ENCODE measurements at regions not wholly inside any gene's neighbourhood (a gene's known extent, or its start where the extent isn't known, plus 50 kb on each side); places are given as distances from the start of the nearest gene placed in this dataset.
"Not testable (repeated sequence)": the region's sequence is repeated elsewhere in the genome, so short reads cannot be mapped to it uniquely, and the experiment has no call there.

DNA sequence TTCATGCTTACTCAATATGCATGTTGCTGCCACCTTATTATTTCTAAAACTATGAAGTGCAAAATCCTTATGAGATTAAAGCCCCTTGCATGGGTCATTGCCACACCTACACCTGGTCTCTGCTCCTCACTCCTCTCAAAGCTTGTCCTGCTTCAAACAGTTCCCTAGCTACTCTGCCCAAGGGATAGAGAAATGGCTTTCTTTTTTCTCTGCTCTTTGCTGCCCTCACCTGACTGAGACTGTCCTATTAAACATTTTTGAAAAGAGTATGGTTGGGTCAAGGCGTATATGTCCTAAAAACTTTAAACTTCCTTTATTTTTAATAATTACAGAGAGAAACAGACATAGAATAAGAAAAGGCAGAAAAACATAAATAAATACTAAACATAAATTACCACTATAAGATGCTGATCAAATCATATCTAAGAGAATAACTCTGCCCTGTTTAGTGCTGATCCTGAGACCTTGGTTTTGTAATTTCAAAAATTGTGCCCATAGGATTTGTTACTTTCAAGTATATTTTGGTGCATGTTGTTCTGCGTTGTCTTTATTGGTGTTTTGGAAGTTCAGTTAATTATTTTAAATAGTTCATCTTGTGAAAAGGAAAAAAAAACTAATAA is 704.9 kb upstream of the PABPC4L start:
- DNase-seq (ENCODE audit: low read depth in 2 of 3, low spot score in 2 of 3): no peak

DNA sequence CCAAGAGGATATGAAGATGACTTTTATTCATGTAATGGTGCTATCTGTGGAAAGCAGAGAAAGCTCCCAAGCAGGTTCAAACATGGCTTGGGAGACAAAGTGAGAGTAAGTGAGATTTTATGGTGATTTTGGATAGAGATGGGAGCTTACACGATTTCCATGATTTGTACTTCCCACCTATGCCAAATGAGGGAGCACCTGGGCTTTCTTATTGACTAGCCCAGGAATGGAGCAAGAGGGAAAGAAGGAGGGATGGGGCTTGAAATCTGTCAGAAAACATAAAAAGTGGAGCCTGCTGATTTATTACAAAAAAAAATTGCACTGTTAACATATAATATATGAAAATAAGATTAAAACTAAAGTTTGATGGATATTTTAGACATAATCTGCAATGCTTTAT is 703.5 kb upstream of the PABPC4L start:
- no peak for DNase-seq (ENCODE audit: low read depth in 2 of 3, low spot score in 2 of 3)

DNA sequence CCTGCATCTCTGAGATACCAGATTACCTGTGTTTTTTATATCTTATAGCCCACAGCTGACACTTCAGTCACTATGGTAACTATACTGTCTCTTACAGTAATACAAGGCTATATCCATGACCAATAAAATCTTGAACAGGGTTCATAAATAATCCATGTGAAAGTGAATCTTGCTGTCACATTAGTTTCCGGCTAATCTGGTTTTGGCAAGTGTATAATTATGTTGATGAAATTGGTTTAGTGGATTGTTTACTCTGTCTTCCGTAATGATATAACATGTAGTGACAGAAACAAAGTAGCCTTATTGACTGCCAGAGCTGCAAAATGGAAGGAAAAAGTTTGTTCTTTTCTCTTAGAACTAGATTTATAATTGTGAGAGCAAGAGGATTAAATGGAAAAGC is 686.6 kb upstream of the PABPC4L start:
- no peak for DNase-seq (ENCODE audit: low read depth in 2 of 3, low spot score in 2 of 3)

DNA sequence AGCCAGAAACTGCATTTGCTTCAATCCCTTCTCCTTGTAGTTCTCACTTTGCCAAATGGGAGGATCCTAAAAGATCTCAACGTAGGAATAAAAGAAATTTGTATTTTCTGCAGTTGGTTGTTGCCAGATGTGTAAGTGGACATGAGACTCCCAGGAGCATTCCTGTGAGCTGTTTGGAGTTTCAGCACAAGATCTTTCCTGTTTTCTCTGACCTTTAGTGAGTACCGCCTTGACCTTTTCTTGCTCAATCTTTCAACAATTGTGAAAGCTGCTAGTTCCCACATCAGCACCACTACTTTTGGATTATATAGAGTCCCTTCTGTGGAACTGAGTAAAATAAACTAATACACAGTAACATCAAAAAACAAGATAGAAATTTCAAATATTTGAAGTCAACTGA is 683.8 kb upstream of the PABPC4L start:
- DNase-seq (ENCODE audit: low read depth in 2 of 3, low spot score in 2 of 3): no peak

DNA sequence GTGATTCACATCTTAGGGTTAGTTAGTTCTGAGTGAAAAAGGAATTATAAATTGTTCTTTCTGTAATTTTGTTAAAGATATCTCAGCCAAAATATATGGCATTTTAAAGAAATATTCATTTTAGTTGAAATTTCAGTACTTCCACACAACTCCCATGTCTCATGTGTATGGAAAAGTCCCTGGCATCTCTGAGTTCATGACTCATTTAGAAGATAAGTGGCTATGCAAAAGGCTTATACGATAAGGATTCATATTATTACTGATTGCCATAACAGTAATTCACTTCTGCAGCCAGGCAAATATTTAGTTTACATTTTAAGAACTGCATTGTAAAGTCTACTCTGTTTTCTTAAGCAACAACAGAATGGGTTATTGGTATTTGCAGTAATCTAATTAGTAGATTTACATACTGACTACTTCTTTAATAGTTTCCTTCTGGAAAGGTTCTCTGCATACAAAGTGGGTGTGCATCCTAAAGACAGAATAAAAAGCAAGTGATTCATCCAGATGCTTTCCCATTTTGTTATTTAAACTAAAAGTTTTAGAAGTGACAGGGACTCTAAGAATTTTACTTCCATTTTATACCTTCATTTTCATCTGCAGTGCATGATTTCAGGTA is 682.4 kb upstream of the PABPC4L start:
- DNase-seq (ENCODE audit: low read depth in 2 of 3, low spot score in 2 of 3): no peak

DNA sequence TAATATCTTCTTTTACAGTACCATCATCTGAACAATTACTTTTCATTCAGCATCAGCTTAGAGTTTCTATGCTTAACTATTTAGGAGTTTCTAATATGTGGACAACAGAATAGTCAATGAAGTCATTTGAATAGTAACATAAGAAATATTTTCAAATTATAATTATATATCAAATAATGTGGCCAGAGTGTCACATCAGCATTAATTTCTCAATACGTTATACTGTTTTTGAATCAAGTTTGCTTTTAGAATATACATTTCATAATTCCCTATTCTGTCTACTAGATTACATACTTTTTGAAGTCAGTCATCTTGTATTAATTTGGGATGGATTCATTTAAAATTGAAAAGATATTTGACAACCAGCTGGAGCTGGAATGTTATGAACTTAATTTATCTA is 677.4 kb upstream of the PABPC4L start:
- DNase-seq (ENCODE audit: low read depth in 2 of 3, low spot score in 2 of 3): no peak

DNA sequence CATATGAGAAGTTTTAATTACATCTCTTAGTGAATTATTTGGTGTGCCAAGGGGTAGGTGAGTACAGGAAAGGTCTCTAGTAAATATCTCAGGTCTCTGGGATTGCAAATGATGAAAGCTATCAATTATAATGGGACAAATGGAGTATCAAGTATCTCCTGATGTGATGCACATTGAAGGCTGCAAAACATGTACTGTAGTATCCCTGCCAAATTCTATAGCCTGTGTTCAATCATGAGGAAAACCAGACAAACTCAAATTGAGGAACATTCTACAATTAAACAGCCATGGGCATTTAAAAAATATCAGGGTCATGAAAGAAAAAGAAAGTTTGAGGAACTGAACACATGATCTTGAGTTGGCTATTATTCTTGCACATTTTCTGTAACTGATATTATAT is 665.4 kb upstream of the PABPC4L start:
- DNase-seq (ENCODE audit: low read depth in 2 of 3, low spot score in 2 of 3): no peak

DNA sequence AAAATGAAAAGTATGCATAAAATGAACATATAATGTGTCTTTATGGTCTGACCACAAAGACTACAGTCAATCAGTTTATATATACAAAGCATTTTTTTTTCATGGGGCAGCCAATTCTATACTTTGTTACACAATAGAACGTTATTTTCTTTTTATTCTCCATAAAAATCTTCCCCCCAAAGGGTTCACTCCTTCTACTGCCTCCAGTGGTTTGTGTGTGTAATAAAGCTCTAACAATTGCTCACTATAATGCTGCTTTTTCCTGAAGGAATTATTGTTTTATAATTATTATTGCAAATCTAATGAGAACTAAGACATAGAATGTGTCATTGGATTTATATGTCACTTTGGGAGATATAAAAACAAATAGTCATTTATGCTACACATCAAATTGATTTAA is 664.1 kb upstream of the PABPC4L start:
- DNase-seq (ENCODE audit: low read depth in 2 of 3, low spot score in 2 of 3): no peak

DNA sequence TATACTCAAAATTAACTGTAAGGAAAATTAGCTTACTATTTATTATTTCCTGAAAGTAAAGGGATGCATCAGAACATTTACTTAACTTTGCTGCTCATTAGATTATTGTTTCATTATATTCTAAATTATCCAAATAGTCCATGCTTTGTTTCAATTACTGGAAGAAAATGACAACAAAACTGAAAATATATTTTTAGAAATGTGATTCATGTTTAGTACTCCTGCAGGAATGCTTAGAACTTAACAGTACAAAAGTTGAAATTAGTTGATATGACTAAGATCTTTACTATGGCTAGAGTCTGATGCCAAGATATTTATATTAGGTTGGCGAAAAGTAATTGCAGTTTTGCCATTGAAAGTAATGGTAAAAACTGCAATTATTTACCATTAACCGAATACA is 660.5 kb upstream of the PABPC4L start:
- no peak for DNase-seq (ENCODE audit: low read depth in 2 of 3, low spot score in 2 of 3)

DNA sequence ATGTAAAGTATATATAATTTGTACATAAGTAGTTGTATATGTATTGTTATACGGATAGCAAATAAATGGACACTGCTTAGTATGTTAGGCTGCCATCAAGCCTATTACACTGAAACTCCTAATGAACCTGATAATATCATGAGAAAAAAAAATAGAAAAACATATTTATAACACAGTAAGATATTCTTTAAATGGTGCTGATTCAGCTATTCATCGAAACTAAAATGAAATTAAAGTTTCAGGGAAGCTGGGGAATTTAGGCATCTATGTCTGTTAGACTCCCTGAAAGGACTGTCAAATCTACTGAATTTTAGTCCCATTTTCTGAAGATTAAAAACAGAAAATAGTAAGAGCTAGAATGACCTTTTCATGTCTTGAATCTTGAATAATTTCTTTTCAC is 647.1 kb upstream of the PABPC4L start:
- no peak for DNase-seq (ENCODE audit: low read depth in 2 of 3, low spot score in 2 of 3)

DNA sequence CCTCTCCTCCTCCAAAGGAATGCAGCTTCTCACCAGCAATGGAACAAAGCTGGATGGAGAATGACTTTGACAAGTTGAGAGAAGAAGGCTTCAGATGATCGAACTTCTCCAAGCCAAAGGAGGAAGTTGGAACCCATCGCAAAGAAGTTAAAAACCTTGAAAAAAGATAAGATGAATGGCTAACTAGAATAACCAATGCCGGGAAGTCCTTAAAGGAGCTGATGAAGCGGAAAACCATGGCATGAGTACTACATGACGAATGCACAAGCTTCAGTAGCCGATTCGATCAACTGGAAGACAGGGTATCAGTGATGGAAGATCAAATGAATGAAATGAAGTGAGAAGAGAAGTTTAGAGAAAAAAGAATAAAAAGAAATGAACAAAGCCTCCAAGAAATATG is 629.2 kb upstream of the PABPC4L start:
- DNase-seq (ENCODE audit: low read depth in 2 of 3, low spot score in 2 of 3): not testable (repeated sequence)

DNA sequence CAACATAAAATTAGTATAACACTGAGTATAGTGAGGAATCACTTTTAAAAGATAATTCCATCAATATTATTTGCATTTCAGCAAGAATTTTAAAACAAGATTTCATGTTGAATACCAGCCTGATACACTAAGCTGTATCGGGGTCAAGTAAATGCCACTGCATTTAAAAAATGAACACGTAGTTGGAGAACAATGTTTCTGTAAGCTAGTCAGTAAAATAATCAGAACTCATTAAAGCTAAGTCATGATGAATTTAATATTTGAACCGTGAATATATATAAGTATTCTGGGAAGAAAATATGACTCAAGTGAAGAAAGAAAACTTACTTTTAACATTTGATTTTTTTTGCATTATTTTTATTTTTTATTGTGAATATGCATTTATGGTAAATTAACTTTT is 611.0 kb upstream of the PABPC4L start:
- DNase-seq (ENCODE audit: low read depth in 2 of 3, low spot score in 2 of 3): no peak

DNA sequence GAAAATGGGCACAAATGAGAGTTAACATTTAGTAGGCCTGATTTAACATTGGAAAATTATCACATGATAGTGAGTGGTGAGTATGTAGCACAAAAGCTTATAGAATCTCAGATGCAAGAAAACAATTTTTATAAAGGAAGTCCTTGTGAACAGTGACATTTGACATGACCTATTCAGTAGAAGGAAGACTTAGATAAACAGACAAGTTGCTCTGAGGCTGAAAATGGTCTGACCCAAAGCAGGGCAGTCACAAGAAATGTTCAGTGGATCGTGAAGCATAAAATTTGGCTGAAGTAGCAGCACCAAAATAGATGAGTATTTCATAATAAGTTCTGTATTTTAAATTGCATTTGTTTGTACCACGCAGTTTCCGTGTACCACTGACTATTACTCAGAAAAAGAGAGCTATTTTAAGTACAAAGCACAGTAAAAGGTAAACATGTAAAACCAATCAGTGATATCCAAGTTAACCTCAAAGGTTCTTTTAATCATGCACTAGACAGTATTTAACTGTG is 605.7 kb upstream of the PABPC4L start:
- DNase-seq (ENCODE audit: low read depth in 2 of 3, low spot score in 2 of 3): no peak

DNA sequence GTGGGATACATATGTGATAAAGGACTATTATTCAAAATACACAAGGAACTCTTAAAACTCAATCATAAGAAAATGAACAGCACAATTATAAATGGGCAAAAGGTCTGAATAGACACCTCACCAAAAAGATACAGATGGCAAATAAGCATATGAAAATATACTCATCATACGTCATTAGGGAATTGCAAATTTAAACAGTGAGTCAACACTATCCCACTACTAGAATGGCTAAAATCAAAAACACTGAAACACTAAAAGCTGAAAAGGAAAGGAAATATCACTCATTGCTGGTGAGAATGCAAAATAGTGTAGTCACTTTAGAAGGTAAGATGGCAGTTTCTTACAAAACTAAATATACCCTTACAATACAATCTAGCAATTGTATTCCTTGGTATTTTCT is 597.0 kb upstream of the PABPC4L start:
- DNase-seq (ENCODE audit: low read depth in 2 of 3, low spot score in 2 of 3): no peak

DNA sequence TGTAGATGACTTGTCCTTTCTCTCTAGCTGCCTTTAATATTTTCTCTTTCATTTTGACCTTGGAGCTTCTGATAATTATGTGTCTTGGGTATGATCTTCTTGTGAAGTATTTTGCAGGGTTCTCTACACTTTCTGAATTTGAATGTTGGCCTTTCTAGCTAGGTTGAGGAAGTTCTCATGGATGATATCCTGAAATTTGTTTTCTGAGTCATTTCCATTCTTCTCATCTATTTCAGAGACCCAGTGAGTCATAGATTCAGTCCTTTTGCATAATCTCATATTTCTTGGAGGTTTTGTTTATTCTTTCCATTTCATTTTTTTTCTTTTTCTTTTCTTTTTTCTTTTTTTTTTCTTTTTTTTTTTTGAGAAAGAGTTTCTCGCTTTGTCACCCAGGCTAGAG is 585.7 kb upstream of the PABPC4L start:
- DNase-seq (ENCODE audit: low read depth in 2 of 3, low spot score in 2 of 3): no peak

DNA sequence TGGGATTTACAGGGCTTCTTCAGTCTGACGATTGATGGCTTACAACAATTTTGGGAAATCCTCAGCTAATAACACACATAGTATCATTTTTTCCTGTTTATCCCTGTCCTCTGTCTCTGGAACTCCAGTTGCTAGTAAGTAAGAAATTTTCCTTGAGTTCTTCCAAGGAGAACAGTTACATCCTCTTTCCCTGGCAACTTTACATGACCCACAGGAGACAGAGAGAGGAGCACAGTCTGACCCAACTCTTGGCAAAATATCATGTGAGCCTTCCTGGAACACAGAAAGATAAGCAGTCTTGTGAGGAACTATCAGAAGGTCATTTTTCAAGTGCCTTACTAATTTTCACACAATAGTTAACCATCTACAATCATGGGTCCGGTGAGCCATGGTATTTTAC is 578.7 kb upstream of the PABPC4L start:
- no peak for DNase-seq (ENCODE audit: low read depth in 2 of 3, low spot score in 2 of 3)

DNA sequence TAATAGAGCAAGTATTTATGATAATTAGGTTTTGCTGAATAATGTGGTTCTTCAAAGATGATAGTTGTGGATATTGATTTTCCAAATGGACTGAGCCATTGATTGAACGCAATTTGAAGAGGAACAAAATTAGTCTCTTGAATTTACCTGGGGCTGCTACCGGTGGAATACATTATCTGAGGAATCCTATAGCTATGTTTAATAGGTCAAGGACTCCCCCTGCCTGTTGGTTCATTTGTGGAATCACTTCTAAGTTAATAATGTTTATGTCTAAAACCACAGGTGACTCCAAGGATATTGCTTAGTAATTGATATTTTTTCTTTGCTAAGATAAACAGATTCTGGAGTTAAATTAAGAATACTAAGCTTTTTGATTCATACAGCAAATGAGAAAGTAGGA is 576.0 kb upstream of the PABPC4L start:
- no peak for DNase-seq (ENCODE audit: low read depth in 2 of 3, low spot score in 2 of 3)

DNA sequence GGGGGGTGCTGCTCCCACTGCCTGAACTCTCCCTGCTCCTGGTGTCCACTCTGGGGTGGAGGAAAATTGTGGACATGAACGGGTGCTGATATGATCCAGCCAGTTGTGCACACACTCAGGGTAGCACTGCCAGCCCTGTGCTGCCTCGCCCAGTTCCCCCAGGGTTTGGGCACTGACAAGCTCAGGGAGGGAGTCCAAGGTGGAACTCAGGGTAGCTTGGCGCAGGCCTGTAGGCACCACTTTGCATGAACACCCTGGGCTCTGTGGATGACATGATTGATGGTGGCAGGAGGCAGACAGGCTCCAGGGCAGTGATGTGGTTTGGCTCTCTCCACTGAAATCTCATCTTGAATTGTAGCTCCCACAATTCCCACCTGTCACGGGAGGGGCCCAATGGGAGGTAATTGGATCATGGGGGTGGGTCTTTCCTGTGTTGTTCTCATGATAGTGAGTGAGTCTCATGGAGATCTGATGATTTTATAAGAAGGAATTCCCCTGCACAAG is 572.0 kb upstream of the PABPC4L start:
- DNase-seq (ENCODE audit: low read depth in 2 of 3, low spot score in 2 of 3): no peak

DNA sequence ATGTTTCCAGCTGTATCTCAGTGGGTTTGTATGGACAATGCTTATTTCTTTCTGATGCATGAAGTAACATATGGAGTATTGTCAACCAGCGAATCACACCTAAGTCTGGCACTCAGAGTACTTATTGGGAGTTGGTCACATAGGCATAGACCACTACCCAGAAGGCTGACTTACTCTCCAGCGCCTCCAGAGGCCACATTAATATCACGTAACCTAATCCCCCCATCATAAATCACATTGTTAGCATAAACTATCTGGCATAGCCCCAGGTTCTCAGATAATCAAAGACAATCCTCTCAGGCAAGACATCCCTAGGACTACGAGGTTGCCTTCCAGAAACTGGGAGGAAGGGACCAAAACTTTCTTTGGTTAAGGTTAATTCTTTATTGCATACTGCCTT is 560.5 kb upstream of the PABPC4L start:
- DNase-seq (ENCODE audit: low read depth in 2 of 3, low spot score in 2 of 3): no peak

DNA sequence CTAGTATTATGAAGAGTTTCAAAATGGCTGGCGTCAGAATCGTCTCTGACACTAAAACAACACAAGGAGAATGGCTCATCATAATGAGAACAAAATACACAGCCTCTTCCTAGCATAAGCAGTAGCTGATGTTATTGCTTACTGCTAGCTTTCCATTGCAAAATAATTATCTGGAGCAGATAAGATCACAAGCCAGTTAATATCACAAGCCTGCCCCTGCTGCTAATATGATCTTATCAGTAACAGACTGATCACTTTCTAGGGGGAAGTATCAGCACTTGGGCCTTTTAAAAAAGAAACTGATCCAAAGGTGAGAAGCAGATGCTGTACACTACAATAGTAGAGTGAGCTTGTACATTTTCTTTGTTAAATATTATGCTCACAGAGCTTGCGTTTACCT is 554.8 kb upstream of the PABPC4L start:
- DNase-seq (ENCODE audit: low read depth in 2 of 3, low spot score in 2 of 3): no peak

DNA sequence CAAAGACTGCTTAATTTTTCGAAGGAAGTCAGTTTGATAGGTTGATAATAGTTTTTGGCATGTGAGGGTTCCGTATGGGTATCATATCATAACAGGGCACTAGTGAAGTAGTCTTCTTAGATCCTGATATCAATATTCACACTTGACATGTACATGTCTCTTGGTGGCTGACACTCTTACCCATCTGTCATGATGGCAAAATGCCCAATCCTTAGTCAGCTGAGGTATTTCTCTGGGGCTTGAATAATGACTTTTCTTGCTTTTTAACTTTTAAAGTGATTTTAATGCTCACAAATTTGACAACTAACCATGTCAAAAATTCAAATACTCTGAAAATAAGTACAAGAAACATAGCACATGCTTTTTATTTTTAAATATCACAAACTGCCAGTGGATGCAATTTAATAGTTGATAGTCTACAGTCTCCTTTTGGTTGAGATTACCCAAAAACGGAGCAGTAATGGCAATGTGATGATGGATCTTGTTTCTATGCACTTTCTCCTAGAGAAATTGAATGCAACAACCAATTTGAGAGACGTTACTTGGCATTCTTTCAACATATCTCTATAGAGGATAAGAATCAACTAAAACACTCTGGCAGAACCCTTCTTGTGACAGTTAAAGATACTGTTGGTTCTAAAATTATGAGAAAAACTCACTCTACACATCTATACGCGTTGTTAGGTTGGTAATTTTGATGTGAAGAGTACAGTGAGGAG is 552.9 kb upstream of the PABPC4L start:
- no peak for DNase-seq (ENCODE audit: low read depth in 2 of 3, low spot score in 2 of 3)

DNA sequence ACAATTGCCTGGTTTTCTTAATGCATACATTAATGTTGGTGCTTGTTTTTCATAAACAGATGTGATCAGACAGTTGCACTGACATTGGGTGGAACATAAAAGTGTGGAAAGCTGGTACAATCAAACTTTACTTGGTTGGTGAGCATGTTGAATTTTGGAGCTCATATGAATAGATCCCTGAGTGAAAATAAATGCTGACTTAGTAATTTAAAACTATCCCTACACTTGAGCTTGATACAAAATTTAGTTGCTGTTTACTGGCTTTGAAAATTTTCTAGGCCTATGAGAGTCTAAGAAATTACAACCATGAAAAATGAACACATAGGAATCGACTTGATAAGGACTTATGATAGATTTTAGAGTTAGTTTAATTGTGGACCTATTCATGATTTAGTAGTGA is 551.8 kb upstream of the PABPC4L start:
- no peak for DNase-seq (ENCODE audit: low read depth in 2 of 3, low spot score in 2 of 3)

All from hematopoietic multipotent progenitor cell (in vitro differentiated cells).